GM18870 (cell line): ENCODE measurements at regions not wholly inside any gene's neighbourhood (a gene's known extent, or its start where the extent isn't known, plus 50 kb on each side); places are given as distances from the start of the nearest gene placed in this dataset.

Source experiments
- ATAC-seq: cut with Tn5 transposase; IDR thresholded peaks from one replicate; pipeline ENCODE4 v1.9.1; 2021; ENCODE audit warnings: moderate library complexity; ENCODE audit not compliant: unreplicated experiment

GRCh38 chr3:88535563-88535962 is 385.8 kb downstream of the C3orf38 start:
- no peak for ATAC-seq

- no peak for ATAC-seq
Measured at GRCh38 chr3:88542916-88543315, 393.2 kb downstream of the C3orf38 start.

DNA sequence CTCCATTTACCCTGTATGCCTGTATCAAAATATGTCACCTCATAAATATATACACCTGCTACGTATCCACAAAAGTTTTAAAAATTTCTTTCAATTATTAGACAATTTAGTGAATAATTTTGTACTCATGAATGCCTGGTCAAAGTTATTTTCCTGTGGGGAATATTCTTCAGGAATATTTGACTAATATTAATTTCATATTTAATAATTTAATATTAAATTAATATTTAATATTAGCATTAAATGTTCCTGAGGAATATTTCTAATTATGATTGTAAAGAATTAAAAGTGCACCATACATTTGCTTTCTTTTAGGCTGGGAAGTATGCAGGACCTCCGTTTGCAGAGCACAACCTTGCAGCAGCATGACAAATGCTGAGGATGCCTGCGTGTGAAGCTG is 422.7 kb downstream of the C3orf38 start:
- no peak for ATAC-seq

GRCh38 chr3:88573472-88573871 is 423.7 kb downstream of the C3orf38 start:
- no peak for ATAC-seq

- no peak for ATAC-seq
Measured at GRCh38 chr3:88574146-88574545, 424.4 kb downstream of the C3orf38 start.

DNA sequence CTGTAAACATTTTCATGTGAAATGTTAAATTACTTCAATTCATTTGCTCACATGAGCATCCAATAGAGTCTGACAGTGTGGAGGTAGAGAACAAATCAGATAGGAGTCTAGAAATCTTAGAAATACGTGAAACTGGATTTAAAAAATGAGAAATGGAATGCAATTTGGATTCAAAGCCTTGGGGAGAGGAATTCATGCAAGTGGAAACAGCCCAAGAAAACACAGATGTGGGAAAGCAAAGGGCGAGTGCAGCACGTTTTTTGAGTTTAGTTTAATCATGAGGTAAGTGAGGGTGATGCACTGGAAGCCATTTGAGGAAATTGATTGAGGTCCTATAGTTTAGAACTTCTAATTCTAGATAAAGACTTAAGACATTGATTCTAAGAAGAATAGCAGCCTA is 434.7 kb downstream of the C3orf38 start:
- no peak for ATAC-seq

DNA sequence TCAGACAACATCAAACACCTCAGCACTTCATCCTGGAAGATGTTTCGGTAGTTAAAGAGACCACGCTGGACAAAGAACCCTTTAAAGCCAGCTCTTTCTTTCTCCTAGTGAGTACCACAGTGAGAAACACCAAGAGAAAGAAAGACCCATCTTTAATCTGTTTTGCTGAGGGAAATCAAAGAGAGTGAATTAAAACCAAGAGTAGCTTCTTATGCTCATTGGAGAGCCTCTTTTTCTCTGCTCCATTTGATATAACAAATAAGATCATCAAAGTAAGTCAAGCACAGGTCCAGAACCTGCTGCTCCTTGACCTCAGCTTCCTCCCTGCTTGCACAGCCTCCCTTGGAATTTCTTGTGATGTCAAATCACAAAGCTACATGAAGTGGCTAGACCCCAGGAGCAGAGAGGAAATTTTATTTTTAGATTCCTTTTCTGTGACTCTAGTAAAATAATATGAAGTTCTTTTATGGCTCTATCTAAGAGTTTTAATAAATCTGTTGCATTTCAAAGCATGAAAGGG is 436.4 kb downstream of the C3orf38 start:
- no peak for ATAC-seq

GRCh38 chr3:88589138-88589537 is 439.4 kb downstream of the C3orf38 start:
- ATAC-seq = no peak

GRCh38 chr3:88595026-88595425 is 445.3 kb downstream of the C3orf38 start:
- no peak for ATAC-seq

DNA sequence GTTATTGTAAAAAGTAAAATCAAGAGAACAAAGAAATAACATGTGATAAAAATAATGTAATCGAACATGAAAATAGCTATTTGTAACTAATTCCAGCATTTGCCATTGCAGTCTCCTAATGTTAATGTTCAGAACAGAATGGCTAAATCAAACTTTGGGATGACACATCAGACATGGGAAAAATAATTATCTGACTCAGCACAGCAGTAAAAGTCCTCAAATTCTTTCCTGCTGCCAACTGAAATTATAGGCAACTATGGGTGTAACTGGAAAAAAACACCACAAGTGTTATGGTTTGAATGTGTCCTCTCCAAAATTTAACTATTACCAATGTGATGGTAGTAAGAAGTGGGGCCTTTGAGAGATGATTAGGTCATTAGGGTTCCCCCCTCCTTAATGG is 446.7 kb downstream of the C3orf38 start:
- ATAC-seq = no peak

- ATAC-seq = no peak
Measured at GRCh38 chr3:88610820-88611219, 461.1 kb downstream of the C3orf38 start.

GRCh38 chr3:88611826-88612326 is 462.1 kb downstream of the C3orf38 start:
- ATAC-seq = no peak

- no peak for ATAC-seq
Measured at GRCh38 chr3:88616413-88616812, 466.7 kb downstream of the C3orf38 start.

DNA sequence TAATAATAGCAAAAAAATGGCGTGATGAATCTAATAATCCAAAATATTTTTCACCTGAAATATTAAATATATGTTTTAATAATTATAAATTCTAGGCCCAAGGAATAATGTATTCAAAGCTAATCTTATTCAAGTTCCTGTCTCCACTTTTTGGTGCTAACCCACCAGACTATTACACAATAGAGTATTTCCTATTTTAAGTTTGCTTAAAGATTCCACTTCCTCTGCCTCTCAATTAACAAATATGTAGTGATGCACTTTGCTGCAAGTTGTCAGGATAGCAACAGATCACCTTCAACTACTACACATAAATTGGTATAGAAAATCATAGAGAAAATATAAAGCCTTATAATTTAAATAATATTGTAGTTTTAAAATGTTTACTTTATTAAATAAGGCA is 467.5 kb downstream of the C3orf38 start:
- no peak for ATAC-seq

DNA sequence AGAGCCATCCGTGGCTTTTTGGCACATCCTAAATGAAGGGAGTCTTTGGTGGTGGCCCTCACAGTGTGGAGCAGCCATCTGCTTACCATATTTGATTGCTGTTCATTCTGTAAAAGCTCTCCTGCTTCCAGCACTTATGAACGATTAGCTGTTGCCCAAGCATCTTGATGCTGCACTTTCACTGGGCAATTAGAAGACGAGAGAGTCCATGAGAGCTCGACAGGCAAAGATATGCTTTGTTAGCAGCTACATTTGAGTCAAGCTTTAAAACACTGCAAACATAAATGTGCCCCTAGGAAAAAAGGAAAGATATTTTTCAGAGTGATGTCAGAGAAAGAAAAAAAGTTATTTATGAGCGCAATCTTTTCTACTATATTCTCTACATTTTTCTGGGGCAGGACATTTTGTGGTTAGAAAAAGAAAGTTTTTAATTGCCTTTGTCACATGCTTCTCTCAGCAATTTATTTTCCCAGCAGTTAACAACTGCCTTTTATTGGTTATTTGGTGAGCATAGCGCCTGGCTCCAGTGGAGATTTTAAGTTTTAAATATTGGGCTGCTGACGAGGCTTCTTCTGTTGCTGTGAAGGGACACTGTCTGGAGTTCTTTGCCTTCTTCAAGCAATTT is 468.4 kb downstream of the C3orf38 start:
- ATAC-seq = no peak

DNA sequence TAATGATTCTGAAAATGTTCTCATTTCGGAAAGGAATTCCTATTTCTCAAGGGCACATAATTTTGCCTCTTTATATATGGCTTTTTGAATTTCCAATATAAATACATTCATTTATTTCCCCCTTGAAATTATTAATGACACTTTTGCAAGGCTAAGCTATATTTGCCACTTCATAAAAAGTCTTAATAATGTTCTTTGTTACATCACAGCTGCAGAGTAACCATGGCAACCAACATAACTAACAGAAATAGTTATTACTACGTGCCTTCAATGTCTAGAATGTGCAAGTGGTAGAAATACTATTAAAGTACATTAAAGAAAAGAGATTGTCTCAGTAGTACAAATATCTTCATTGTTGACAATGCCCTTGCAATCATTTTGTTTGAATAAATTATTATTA is 471.8 kb downstream of the C3orf38 start:
- no peak for ATAC-seq

- no peak for ATAC-seq
Measured at GRCh38 chr3:88623709-88624108, 473.9 kb downstream of the C3orf38 start.

DNA sequence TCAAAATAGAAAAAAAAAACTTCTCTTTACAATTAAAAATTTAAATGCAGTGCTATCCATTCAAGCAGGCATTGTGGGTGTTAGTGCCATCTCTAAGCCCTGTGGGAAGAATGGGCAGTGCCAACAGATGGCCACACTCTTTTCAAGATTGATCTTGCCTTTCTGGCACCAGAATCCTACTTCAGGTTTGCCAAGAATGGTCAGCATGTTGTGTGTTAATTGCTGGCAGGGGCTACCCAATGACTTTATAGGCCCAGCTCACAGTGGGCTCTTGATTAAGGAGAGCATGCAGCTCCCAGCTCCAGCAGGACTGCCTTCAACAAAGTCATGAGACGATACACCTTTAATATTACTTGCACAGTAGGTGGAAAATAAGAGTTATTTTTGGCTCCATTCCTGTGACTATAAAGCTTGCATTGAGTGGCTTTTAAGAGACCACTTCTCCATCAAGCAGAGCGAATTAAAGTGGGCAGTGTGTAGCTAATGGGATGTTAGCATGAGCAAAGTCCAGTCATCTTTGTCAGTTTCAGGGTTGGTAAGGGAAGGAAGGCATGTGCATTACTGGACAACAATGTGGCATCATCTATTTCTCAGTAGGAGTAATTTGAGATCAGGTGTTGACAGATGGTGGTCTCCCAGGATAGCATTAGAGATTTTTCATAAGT is 476.8 kb downstream of the C3orf38 start:
- ATAC-seq = no peak

GRCh38 chr3:88628901-88629300 is 478.5 kb upstream of the EPHA3 start:
- ATAC-seq = no peak

GRCh38 chr3:88632226-88632625 is 475.2 kb upstream of the EPHA3 start:
- ATAC-seq = no peak

- no peak for ATAC-seq
Measured at GRCh38 chr3:88640581-88640980, 466.8 kb upstream of the EPHA3 start.

GRCh38 chr3:88641033-88641604 is 466.3 kb upstream of the EPHA3 start:
- ATAC-seq = no peak
